CD14-positive monocyte (primary cell): ENCODE measurements at regions not wholly inside any gene's neighbourhood (a gene's known extent, or its start where the extent isn't known, plus 50 kb on each side); places are given as distances from the start of the nearest gene placed in this dataset.

Source experiments
- DNase-seq, 3 donors: peaks; one replicate each; pipeline ENCODE4 v3.0.0-alpha.2; 2011 to 2022
- H2AFZ ChIP-seq: 2 replicates; pipeline ENCODE4 v1.6.0; 2012; ENCODE audit warnings: mild to moderate bottlenecking, low read depth, low read length, inconsistent platforms; ENCODE audit not compliant: insufficient read depth, poor library complexity, severe bottlenecking
- H3K27ac ChIP-seq, 2 donors: 1 replicate in 1 of 2; 2 replicates in 1 of 2; pipeline ENCODE4 v1.5.1; 2012 to 2013; ENCODE audit warnings: low read length in 2 of 2, control low read depth in 1 of 2, inconsistent platforms in 1 of 2, low read depth in 1 of 2, mild to moderate bottlenecking in 1 of 2
- H3K27me3 ChIP-seq, 2 donors: one replicate each; pipeline versions ENCODE4 v1.6.0 to v1.6.1; 2011 to 2013; ENCODE audit warnings: low read length in 2 of 2; ENCODE audit not compliant: control insufficient read depth in 2 of 2, insufficient read depth in 2 of 2
- H3K36me3 ChIP-seq, 2 donors: replicated peaks in 1 of 2; 1 replicate in 1 of 2; 2 replicates in 1 of 2; pipeline versions ENCODE4 v1.5.1 to v1.6.1; 2012 to 2013; ENCODE audit warnings: low read length in 2 of 2, control low read depth in 1 of 2, inconsistent platforms in 1 of 2, mild to moderate bottlenecking in 1 of 2; ENCODE audit not compliant: insufficient read depth in 2 of 2, control insufficient read depth in 1 of 2
- H3K4me1 ChIP-seq, 2 donors: 1 replicate in 1 of 2; 2 replicates in 1 of 2; pipeline versions ENCODE4 v1.5.1 to v1.6.1; 2012 to 2013; ENCODE audit warnings: low read length in 2 of 2, control low read depth in 1 of 2, inconsistent platforms in 1 of 2, mild to moderate bottlenecking in 1 of 2, moderate library complexity in 1 of 2; ENCODE audit not compliant: insufficient read depth in 2 of 2, control insufficient read depth in 1 of 2
- H3K4me2 ChIP-seq: replicated peaks from 2 replicates; pipeline ENCODE3; 2012; ENCODE audit warnings: low read length, moderate library complexity, mild to moderate bottlenecking; ENCODE audit not compliant: poor library complexity, severe bottlenecking; ENCODE audit errors: extremely low read depth
- H3K4me3 ChIP-seq, 3 experiments: fragments of 200-600 bp in 1 of 3; sonication (generic) in 1 of 3; replicated peaks in 1 of 3; 1 replicate in 2 of 3; 2 replicates in 1 of 3; pipeline ENCODE4 v1.5.1; 2011 to 2013; ENCODE audit warnings: low read length in 3 of 3, mild to moderate bottlenecking in 3 of 3, control low read depth in 2 of 3, low read depth in 2 of 3, inconsistent platforms in 1 of 3, moderate library complexity in 1 of 3
- H3K79me2 ChIP-seq: 2 replicates; pipeline ENCODE4 v1.6.0; 2012; ENCODE audit warnings: mild to moderate bottlenecking, control low read depth, inconsistent platforms, low read length, moderate library complexity; ENCODE audit not compliant: insufficient read depth
- H3K9ac ChIP-seq: 2 replicates; pipeline ENCODE4 v1.6.0; 2017; ENCODE audit warnings: low read length, mild to moderate bottlenecking; ENCODE audit not compliant: insufficient read depth, poor library complexity, severe bottlenecking
- H3K9me3 ChIP-seq, 2 donors: replicated peaks in 1 of 2; 1 replicate in 1 of 2; 2 replicates in 1 of 2; pipeline versions ENCODE4 v1.5.1 to v1.6.1; 2012 to 2013; ENCODE audit warnings: low read length in 2 of 2, control low read depth in 1 of 2; ENCODE audit not compliant: control insufficient read depth in 1 of 2, insufficient read depth in 1 of 2
- H4K20me1 ChIP-seq: 2 replicates; pipeline ENCODE4 v1.6.0; 2012; ENCODE audit warnings: mild to moderate bottlenecking, low read length, control low read depth, moderate library complexity; ENCODE audit not compliant: insufficient read depth
- H3K27ac Mint-ChIP-seq, 7 donors: one replicate each; pipeline ENCODE4 v1.8.0; 2020; ENCODE audit warnings: mild to moderate bottlenecking in 7 of 7, mixed read lengths in 7 of 7, moderate library complexity in 6 of 7, inconsistent platforms in 2 of 7
- H3K27me3 Mint-ChIP-seq, 3 donors: one replicate each; pipeline ENCODE4 v1.8.0; 2021 to 2022; ENCODE audit warnings: low read depth in 3 of 3, mild to moderate bottlenecking in 3 of 3, mixed read lengths in 3 of 3, moderate library complexity in 3 of 3, inconsistent platforms in 1 of 3
- H3K36me3 Mint-ChIP-seq, 2 donors: one replicate each; pipeline ENCODE4 v1.8.0; 2020; ENCODE audit warnings: mixed read lengths in 2 of 2, inconsistent platforms in 1 of 2, mild to moderate bottlenecking in 1 of 2
- H3K4me1 Mint-ChIP-seq: one replicate; pipeline ENCODE4 v1.8.0; 2020; ENCODE audit warnings: mild to moderate bottlenecking, mixed read lengths
- H3K4me3 Mint-ChIP-seq, 2 donors: one replicate each; pipeline ENCODE4 v1.8.0; 2020; ENCODE audit warnings: mild to moderate bottlenecking in 2 of 2, mixed read lengths in 2 of 2, moderate library complexity in 1 of 2
- H3K9me3 Mint-ChIP-seq, 7 donors: one replicate each; pipeline ENCODE4 v1.8.0; 2020 to 2022; ENCODE audit warnings: mixed read lengths in 7 of 7, mild to moderate bottlenecking in 6 of 7, moderate library complexity in 6 of 7, inconsistent platforms in 2 of 7
- WGBS: methylation state at CpG from one replicate; pipeline ENCODE4 v1.1.5; 2013; ENCODE audit warnings: missing lambda C conversion rate; ENCODE audit not compliant: insufficient coverage; 5-methylcytosine and 5-hydroxymethylcytosine counted together
- intact Hi-C, 2 donors: fragments of 100-400 bp; cut with micrococcal nuclease; formaldehyde crosslinking; loops; one replicate each; pipeline versions ENCODE4 v1.15.0 to v1.15.1; 2023
- TF ChIP-seq, protein P1 (sequence below): fragments of 200-600 bp; IDR thresholded peaks from one replicate; pipeline ENCODE4 v1.8.0; 2022; ENCODE audit warnings: antibody characterized with exemption, mild to moderate bottlenecking

DNA sequence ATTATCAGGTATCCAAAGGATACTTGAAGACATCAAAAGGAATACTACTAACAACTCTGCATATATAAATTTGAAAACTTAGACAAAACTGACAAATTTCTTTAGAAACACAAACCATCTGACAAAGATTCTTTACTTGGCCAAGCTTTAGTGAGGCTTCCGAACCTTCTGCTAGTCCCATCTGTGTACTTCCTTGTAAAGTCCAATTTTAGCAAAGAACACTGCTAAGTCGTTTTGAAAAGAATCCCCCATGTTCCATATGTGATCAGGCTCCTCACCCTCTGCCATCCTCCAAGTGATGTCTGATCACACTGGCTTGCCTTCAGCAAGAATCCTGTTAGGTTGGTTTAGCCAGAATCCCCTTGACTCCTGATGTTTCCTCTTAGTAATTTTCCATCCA is 150.0 kb upstream of the ACO1 start:
- H3K4me3 Mint-ChIP-seq = no peak overlapping the region
- WGBS = 67% methylated on average over 2 of the region's 2 CpGs
- intact Hi-C loops = no loop called here
- H2AFZ ChIP-seq = no peak overlapping the region
- H3K4me2 ChIP-seq = no peak overlapping the region
- no peaks in the 10 kb centered on the region for H3K36me3 Mint-ChIP-seq
- no peak for DNase-seq
- no peaks in the 10 kb centered on the region for H3K4me1 Mint-ChIP-seq
- H3K27ac Mint-ChIP-seq = no peak overlapping the region
- H3K27me3 ChIP-seq = no peaks in the 10 kb centered on the region
- H3K36me3 ChIP-seq = no peaks in the 10 kb centered on the region
- H4K20me1 ChIP-seq = no peaks in the 10 kb centered on the region
- no peaks in the 10 kb centered on the region for H3K79me2 ChIP-seq
- H3K4me3 ChIP-seq = no peak overlapping the region
- H3K27me3 Mint-ChIP-seq = peaks cover 1 to 2% (median 2%) of the 10 kb centered on the region in 3 donors
- H3K4me1 ChIP-seq = no peaks in the 10 kb centered on the region
- TF ChIP-seq, protein P1, sequence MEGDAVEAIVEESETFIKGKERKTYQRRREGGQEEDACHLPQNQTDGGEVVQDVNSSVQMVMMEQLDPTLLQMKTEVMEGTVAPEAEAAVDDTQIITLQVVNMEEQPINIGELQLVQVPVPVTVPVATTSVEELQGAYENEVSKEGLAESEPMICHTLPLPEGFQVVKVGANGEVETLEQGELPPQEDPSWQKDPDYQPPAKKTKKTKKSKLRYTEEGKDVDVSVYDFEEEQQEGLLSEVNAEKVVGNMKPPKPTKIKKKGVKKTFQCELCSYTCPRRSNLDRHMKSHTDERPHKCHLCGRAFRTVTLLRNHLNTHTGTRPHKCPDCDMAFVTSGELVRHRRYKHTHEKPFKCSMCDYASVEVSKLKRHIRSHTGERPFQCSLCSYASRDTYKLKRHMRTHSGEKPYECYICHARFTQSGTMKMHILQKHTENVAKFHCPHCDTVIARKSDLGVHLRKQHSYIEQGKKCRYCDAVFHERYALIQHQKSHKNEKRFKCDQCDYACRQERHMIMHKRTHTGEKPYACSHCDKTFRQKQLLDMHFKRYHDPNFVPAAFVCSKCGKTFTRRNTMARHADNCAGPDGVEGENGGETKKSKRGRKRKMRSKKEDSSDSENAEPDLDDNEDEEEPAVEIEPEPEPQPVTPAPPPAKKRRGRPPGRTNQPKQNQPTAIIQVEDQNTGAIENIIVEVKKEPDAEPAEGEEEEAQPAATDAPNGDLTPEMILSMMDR = no peak
- H3K9me3 Mint-ChIP-seq = peaks cover 2 to 18% (median 9%) of the 10 kb centered on the region in 7 donors
- no peaks in the 10 kb centered on the region for H3K9me3 ChIP-seq
- H3K27ac ChIP-seq = no peak overlapping the region
- H3K9ac ChIP-seq = no peak overlapping the region

DNA sequence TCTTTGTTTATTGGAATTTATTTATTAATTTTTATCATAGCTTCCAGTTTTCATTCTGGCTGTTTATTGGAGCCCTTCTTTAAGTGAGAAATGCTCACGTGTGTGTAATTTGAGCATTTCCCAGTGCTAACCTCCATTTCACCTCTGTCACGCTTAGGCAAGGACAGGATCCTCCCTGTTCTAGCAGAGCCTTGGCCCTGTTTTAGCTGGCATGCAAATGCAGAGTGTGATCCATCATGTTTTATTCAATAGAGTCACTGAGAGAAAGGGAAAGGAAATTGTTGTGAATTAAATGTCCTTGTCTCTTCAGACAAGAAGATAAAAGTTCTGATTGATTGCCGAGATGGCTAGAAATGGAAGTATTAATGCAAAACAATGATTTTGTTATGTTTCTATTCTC is 137.3 kb upstream of the ACO1 start:
- Histone ChIP-seq H3K27ac (no peak overlapping the region), H2AFZ (no peak overlapping the region), H3K4me1 (no peaks in the 10 kb centered on the region), H3K9ac (no peak overlapping the region), H3K27me3 (no peaks in the 10 kb centered on the region), H3K36me3 (no peaks in the 10 kb centered on the region), H4K20me1 (no peaks in the 10 kb centered on the region), H3K4me3 (no peak overlapping the region), H3K79me2 (no peaks in the 10 kb centered on the region), H3K4me2 (no peak overlapping the region), H3K9me3 (no peaks in the 10 kb centered on the region)
- Mint-ChIP-seq H3K9me3 (peaks cover 0 to 1% (median 0%) of the 10 kb centered on the region in 7 donors), H3K27ac (no peak overlapping the region), H3K27me3 (peaks cover 0 to 4% (median 3%) of the 10 kb centered on the region in 3 donors), H3K4me1 (peaks cover 4% of the 10 kb centered on the region), H3K36me3 (no peaks in the 10 kb centered on the region), H3K4me3 (no peak overlapping the region)
- TF ChIP-seq, protein P1 = no peak
- 100% methylated on average over 1 of the region's 3 CpGs for WGBS
- intact Hi-C loops = no loop called here
- DNase-seq = no peak
